ENCODE measurements at regions not wholly inside any gene's neighbourhood (a gene's known extent, or its start where the extent isn't known, plus 50 kb on each side); places are given as distances from the start of the nearest gene placed in this dataset.

DNA sequence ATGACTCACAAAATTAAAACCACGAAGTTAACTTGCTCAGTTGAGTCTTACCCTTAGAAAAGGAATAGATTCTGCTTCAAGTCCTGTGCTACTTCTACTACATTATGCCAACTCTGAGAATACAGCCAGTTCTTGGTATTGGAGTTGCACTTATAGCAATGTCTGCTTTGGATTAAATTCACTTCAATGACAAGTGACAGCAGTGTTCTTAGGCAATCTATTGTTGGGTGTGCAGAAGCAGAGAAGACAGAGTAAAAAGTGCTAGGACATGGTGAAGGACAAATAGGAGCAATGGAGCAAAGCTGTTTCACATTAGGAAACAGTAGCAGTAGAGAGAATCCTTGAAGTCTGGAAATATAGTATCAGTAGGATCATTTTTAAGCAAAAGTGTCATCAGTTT lies 713.1 kb downstream of the SI start:
- Mint-ChIP-seq H3K4me1 (ENCODE audit: low read depth, unreplicated experiment) (no peaks in the 10 kb centered on the region), H3K36me3 (ENCODE audit: insufficient read depth, unreplicated experiment) (no peaks in the 10 kb centered on the region), H3K4me3 (ENCODE audit: low read depth, unreplicated experiment) (no peak overlapping the region), H3K9me3 (ENCODE audit: low read depth, unreplicated experiment) (no peaks in the 10 kb centered on the region), H3K27ac (ENCODE audit: unreplicated experiment) (no peak overlapping the region), H3K27me3 (ENCODE audit: unreplicated experiment) (no peaks in the 10 kb centered on the region)
- intact Hi-C loops (cut with micrococcal nuclease; ENCODE audit: unreplicated experiment), result no loop called here
- TF ChIP-seq, protein P1, sequence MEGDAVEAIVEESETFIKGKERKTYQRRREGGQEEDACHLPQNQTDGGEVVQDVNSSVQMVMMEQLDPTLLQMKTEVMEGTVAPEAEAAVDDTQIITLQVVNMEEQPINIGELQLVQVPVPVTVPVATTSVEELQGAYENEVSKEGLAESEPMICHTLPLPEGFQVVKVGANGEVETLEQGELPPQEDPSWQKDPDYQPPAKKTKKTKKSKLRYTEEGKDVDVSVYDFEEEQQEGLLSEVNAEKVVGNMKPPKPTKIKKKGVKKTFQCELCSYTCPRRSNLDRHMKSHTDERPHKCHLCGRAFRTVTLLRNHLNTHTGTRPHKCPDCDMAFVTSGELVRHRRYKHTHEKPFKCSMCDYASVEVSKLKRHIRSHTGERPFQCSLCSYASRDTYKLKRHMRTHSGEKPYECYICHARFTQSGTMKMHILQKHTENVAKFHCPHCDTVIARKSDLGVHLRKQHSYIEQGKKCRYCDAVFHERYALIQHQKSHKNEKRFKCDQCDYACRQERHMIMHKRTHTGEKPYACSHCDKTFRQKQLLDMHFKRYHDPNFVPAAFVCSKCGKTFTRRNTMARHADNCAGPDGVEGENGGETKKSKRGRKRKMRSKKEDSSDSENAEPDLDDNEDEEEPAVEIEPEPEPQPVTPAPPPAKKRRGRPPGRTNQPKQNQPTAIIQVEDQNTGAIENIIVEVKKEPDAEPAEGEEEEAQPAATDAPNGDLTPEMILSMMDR (IDR thresholded peaks at IDR 0.05; ENCODE audit: unreplicated experiment), result no peak
- DNase-seq, result no peak
- CTCF ChIA-PET, result no interaction called here
- no TSS peak for BruUV-seq (replicated peaks)

DNA sequence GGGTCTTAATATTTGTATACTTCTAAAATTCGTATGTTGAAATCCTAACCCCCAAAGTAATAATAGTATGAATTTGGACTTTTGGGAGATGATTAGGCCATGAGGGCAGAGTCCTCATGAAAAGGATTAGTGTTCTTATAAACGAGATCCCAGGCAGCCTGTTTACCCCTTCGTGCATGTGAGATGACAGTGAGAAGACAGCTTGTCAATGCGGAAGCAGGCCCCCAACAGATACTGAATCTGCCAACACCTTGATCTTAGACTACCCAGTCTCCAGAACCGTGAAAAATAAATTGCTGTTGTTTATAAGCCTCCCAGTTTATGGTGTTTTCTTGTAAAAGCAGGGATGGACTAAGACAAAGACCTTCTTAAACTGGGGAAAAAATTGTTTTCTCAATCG lies 714.2 kb downstream of the SI start:
- no peak for DNase-seq
- H3K36me3 Mint-ChIP-seq (ENCODE audit: insufficient read depth, unreplicated experiment), result no peaks in the 10 kb centered on the region
- no peaks in the 10 kb centered on the region for H3K4me1 Mint-ChIP-seq (ENCODE audit: low read depth, unreplicated experiment)
- TF ChIP-seq, protein P1 (IDR thresholded peaks at IDR 0.05; ENCODE audit: unreplicated experiment), result no peak
- intact Hi-C loops (cut with micrococcal nuclease; ENCODE audit: unreplicated experiment), result no loop called here
- CTCF ChIA-PET, result no interaction called here
- no peaks in the 10 kb centered on the region for H3K9me3 Mint-ChIP-seq (ENCODE audit: low read depth, unreplicated experiment)
- H3K4me3 Mint-ChIP-seq (ENCODE audit: low read depth, unreplicated experiment), result no peak overlapping the region
- BruUV-seq (replicated peaks), result no TSS peak
- no peak overlapping the region for H3K27ac Mint-ChIP-seq (ENCODE audit: unreplicated experiment)
- H3K27me3 Mint-ChIP-seq (ENCODE audit: unreplicated experiment), result no peaks in the 10 kb centered on the region

- intact Hi-C loops (cut with micrococcal nuclease; ENCODE audit: unreplicated experiment), result no loop called here
Observed at GRCh38 chr3:164360738-164361406, 717.4 kb downstream of the SI start.

DNA sequence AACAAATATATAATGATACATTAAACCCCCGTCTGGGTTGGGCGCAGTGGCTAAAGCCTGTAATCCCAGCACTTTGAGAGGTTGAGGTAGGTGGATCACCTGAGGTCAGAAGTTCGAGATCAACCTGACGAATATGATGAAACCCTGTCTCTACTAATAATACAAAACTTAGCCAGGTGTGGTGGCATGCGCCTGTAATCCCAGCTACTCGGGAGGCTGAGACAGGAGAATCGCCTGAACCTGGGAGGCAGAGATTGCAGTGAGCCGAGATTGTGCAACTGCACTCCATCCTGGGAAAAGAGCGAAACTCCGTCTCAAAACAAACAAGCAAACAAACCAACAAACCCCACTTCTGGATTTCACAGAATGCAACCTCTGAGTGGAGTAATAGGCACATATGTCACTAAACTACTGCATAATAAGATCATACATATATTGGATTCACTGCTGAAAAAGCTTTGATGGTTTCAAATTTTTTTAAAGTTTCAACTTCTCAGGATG lies 718.2 kb downstream of the SI start:
- H3K27me3 Mint-ChIP-seq (ENCODE audit: unreplicated experiment), result no peaks in the 10 kb centered on the region
- H3K27ac Mint-ChIP-seq (ENCODE audit: unreplicated experiment), result no peak overlapping the region
- no peaks in the 10 kb centered on the region for H3K36me3 Mint-ChIP-seq (ENCODE audit: insufficient read depth, unreplicated experiment)
- intact Hi-C loops (cut with micrococcal nuclease; ENCODE audit: unreplicated experiment), result no loop called here
- no peak overlapping the region for H3K4me3 Mint-ChIP-seq (ENCODE audit: low read depth, unreplicated experiment)
- CTCF ChIA-PET, result no interaction called here
- TF ChIP-seq, protein P1 (IDR thresholded peaks at IDR 0.05; ENCODE audit: unreplicated experiment), result no peak
- BruUV-seq (replicated peaks), result no TSS peak
- H3K9me3 Mint-ChIP-seq (ENCODE audit: low read depth, unreplicated experiment), result no peaks in the 10 kb centered on the region
- DNase-seq, result no peak
- no peaks in the 10 kb centered on the region for H3K4me1 Mint-ChIP-seq (ENCODE audit: low read depth, unreplicated experiment)

More at GRCh38 chr3:164360738-164361406, 717.4 kb downstream of the SI start:
- no TSS peak for BruUV-seq (replicated peaks)
- DNase-seq, result no peak
- Mint-ChIP-seq H3K36me3 (ENCODE audit: insufficient read depth, unreplicated experiment) (no peaks in the 10 kb centered on the region), H3K27me3 (ENCODE audit: unreplicated experiment) (no peaks in the 10 kb centered on the region), H3K27ac (ENCODE audit: unreplicated experiment) (no peak overlapping the region), H3K4me1 (ENCODE audit: low read depth, unreplicated experiment) (no peaks in the 10 kb centered on the region), H3K4me3 (ENCODE audit: low read depth, unreplicated experiment) (no peak overlapping the region), H3K9me3 (ENCODE audit: low read depth, unreplicated experiment) (no peaks in the 10 kb centered on the region)
- CTCF ChIA-PET, result interaction anchor here (0.8 kb wide), 1 partner anchor 959 kb away, joined by 3 read pairs; no protein-coding TSS in a partner anchor
- TF ChIP-seq, protein P1 (IDR thresholded peaks at IDR 0.05; ENCODE audit: unreplicated experiment), result no peak

All from Calu3 (cell line).